Stimulated activated CD4-positive, alpha-beta T cell treated with anti-CD3 and anti-CD28 coated beads, Interleukin-1b, Interleukin-23, amount 100 ng/mL, for 24 hours (primary cell): ENCODE measurements at regions not wholly inside any gene's neighbourhood (a gene's known extent, or its start where the extent isn't known, plus 50 kb on each side); places are given as distances from the start of the nearest gene placed in this dataset.

Experiments used
- DNase-seq, 4 experiments: peaks; one replicate each; pipeline ENCODE4 v3.0.0-alpha.2; 2020; ENCODE audit warnings: low read depth in 4 of 4, low spot score in 1 of 4

DNA sequence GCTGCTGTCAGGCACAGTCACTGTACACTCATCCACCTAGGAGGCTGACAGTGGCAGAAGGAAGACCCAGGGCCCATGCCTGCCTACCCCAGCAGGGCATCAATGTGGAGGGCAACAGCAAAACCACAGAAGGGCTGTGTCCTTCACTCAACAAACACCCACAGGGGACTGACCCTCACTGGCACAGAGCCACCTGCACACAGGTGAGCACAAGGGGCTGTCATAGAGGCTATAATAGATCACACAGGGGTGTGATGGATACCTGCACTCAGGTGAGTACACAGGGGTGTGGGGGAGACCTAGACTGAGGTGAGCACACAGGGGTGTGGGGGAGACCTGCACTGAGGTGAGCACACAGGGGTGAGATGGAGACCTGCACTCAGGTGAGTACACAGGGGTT lies 132.8 kb upstream of the TCERG1L start:
- DNase-seq = no peak

DNA sequence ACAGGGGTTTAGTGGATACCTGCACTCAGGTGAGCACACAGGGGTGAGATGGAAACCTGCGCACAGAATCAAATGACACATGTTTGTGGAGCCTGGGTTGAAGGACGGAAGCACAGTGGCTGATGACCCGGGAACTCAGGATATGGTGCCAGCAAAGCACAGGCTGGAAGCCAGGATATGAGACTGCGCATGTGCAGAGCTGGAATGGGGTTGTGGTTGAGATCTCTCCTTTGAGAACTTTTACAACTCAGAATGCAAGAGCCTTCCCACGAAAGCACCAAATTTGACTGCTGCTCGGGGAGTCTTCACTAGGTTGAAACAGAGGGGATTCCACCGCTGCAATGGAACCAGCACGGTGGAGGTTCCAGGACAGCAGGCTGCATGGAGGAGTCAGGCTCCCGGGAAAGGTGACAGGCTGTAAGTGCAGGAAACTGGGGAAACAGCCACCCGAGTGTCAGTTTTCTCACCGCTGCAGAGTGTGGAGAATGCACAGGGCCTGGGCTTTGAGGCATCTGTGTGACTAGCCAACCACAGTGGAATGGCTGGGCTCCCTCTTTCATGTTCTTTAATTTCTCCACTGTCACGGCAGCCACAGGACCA lies 133.4 kb upstream of the TCERG1L start:
- no peak for DNase-seq

DNA sequence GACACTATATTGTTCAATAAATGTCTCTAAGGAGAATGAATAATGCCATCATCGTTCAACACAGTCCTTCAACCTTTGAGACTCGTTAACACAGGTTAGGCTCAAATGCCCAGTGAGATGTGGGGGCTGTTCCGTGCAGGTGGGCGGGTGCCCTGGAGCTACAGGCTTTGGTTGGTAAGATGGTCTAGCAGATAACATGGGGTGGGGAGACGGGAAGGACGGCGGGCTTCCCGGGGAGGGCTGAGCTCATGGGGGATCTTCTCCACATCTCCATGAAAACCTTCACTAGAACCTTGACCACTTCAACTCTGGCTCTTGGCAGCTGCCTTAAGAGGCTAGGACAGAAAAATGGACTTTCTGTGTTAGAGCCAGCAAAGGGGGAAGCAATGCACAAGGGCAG lies 134.1 kb upstream of the TCERG1L start:
- no peak for DNase-seq

GRCh38 chr10:131446171-131446570 lies 134.7 kb upstream of the TCERG1L start:
- no peak for DNase-seq

DNA sequence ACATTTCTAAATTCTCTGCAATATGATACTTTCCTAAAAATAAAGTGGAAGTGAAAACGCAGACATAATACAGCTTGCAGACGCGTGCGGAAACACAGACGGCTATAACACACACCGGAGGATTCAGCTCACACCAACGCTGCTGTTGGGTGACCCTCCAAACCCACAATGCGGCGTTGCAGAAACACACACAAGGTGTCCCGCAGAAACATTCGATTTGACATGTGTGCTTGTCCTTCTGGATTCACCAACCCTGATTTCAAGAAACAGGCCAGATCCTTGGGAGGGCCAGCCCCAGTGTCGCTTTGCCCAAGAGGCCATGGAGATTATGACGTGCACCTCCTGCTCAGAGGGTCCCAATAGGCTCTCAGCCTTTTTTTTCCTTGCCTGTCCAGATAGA lies 136.7 kb upstream of the TCERG1L start:
- DNase-seq = no peak

DNA sequence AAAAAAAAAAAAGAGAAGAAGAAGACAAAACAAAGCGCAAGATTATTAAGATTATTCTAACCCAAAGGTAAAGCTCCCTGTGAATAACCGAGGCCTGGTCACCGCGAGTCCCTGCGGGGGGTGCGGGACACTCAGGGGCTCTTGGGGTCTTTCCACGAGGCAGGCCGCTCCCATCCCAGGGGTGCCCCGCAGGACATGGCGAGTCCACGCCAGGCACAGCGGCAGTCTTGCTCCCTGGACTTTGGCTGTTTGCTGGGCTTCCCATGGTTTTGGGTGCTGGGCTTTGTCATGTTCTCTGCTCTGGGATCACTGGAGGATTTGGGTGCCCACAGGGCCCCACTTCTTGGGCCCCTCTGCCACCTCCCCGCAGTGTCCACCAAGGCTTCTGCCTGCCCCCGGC lies 137.4 kb upstream of the TCERG1L start:
- no peak for DNase-seq

- no peak for DNase-seq
These were observed 138.8 kb upstream of the TCERG1L start for GRCh38 chr10:131450216-131450765.

GRCh38 chr10:131451407-131452015 lies 140.0 kb upstream of the TCERG1L start:
- DNase-seq = no peak

- DNase-seq = no peak
These were observed 141.6 kb upstream of the TCERG1L start for GRCh38 chr10:131452926-131453720.

GRCh38 chr10:131453721-131454634 lies 142.5 kb upstream of the TCERG1L start:
- peak; percentile 11 to 60 (median 48) for DNase-seq

DNA sequence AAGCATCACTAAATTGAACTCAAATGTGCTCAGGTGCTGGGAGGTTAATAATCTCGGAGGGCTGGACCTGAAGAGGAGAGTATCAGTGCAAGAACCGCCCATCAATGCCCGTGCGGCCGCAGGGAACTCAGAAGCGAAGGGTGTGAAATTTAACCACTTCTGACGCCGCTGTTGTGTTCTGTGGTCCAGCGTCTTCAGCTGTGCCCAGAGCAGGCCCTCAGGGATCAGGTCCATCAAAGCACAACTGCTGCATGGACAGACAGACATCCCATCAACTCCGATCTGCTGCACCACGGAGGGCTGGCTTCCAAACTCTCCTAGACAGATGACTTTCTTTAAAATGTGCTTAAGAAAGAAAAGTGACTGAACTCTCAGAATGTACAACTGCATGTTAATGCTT lies 144.9 kb upstream of the TCERG1L start:
- no peak for DNase-seq

GRCh38 chr10:131461093-131461492 lies 149.6 kb upstream of the TCERG1L start:
- no peak for DNase-seq

DNA sequence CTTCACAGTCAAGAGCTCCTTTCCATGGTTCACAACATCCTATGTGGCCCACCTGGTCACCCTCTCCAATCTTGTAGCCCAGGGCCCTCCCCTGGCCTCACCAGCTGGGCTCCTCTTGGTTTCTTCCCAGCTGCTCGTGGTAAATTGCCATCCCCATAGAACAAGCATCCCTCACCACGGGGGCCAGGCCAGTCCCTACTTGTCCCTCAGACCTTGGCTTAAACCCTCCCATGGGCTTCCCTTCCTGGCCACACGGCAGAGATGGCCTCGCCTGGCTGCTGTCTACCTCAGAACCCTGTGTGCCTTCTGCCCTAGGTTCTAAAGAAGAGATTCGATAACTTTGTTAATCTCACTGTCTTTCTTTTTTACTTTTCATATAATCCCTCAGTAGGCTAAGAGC lies 153.3 kb upstream of the TCERG1L start:
- DNase-seq = no peak

GRCh38 chr10:131469551-131469950 lies 158.0 kb upstream of the TCERG1L start:
- DNase-seq = no peak

- no peak for DNase-seq
These were observed 162.1 kb upstream of the TCERG1L start for GRCh38 chr10:131473645-131474044.

- DNase-seq = no peak
These were observed 162.9 kb upstream of the TCERG1L start for GRCh38 chr10:131474416-131474815.

DNA sequence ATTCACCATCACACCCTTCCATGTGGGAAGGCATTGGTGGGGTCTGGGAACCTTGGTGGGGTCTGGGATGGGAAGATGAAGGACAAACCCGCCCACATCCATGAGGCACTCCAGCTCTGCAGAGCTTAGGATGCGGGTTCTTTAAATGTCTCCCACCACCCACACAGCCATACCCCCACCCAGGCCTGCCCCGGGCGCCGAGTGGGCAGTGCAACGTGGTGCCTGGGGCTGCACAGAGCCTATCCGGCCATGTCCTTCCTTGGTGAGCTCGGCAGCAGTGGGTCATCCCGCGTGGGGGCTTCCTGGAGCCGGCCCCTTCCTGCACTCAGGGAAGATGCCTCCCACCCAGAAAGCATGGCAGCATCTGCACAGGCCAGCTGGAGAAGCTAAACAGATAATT lies 163.5 kb upstream of the TCERG1L start:
- DNase-seq = no peak

DNA sequence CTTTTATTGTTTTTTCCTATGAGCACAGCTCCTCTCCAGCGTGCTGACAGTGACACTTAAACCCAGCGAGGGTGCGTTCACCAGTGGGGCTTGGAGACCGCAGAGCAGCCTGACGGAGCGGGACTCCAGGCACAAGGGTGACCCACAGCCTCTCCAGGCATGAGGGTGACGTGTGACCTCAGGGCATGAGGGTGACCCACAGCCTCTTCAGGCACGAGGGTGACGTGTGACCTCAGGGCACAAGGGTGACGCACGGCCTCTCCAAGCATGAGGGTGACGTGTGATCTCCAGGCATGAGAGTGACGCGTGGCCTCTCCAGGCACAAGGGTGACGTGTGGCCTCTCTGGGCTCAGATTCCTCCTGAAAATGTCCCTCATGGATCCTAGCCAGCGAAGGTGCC lies 164.3 kb upstream of the TCERG1L start:
- DNase-seq = no peak

GRCh38 chr10:131477457-131478121 lies 166.1 kb upstream of the TCERG1L start:
- no peak for DNase-seq

- no peak for DNase-seq
These were observed 167.0 kb upstream of the TCERG1L start for GRCh38 chr10:131478377-131478989.
